Right lobe of liver (tissue), 6 donors: ENCODE measurements at regions not wholly inside any gene's neighbourhood (a gene's known extent, or its start where the extent isn't known, plus 50 kb on each side); places are given as distances from the start of the nearest gene placed in this dataset.

ENCODE experiments used
- ATAC-seq, 4 donors: fragments of 200-7000 bp; cut with Tn5 transposase; one replicate each; pipeline ENCODE4 v1.9.1; 2020; ENCODE audit warnings: mild to moderate bottlenecking in 4 of 4, moderate library complexity in 4 of 4
- DNase-seq, 3 donors: peaks; one replicate each; pipeline ENCODE4 v3.0.0-alpha.2; 2020
- H3K27ac ChIP-seq, 3 donors: fragments of 200-600 bp; one replicate each; pipeline ENCODE4 v1.8.0; 2022
- H3K27me3 ChIP-seq, 2 donors: fragments of 200-600 bp; one replicate each; pipeline ENCODE4 v1.8.0; 2022
- H3K36me3 ChIP-seq, 4 donors: fragments of 200-600 bp; sonication (generic) in 1 of 4; one replicate each; pipeline versions ENCODE4 v1.5.1 to v1.8.0; 2017 to 2022; ENCODE audit warnings: control low read depth in 1 of 4
- H3K4me1 ChIP-seq, 4 donors: fragments of 200-600 bp; sonication (generic) in 1 of 4; one replicate each; pipeline versions ENCODE4 v1.5.1 to v1.8.0; 2017 to 2022; ENCODE audit warnings: control low read depth in 1 of 4
- H3K4me3 ChIP-seq, 3 donors: fragments of 200-600 bp; one replicate each; pipeline ENCODE4 v1.8.0; 2022
- H3K9me3 ChIP-seq, 4 donors: fragments of 200-600 bp; sonication (generic) in 1 of 4; one replicate each; pipeline versions ENCODE4 v1.5.1 to v1.8.0; 2017 to 2022; ENCODE audit warnings: control low read depth in 1 of 4
- POLR2A ChIP-seq: fragments of 450-650 bp; IDR thresholded peaks from one replicate; pipeline ENCODE4 v1.6.1; 2017; ENCODE audit warnings: antibody characterized with exemption, mild to moderate bottlenecking
- WGBS: methylation state at CpG from one replicate; pipeline ENCODE4 v1.1.6; 2018; ENCODE audit warnings: low coverage, low lambda C conversion rate; ENCODE audit not compliant: insufficient coverage; ENCODE audit errors: missing lambda C conversion rate; 5-methylcytosine and 5-hydroxymethylcytosine counted together
- intact Hi-C, 2 donors: fragments of 100-400 bp; cut with DNase I; formaldehyde crosslinking; loops; one replicate each; pipeline versions ENCODE4 v1.11.2 to v1.14.1; 2022
- TF ChIP-seq, protein P1 (sequence below), 4 donors: fragments of 200-600 bp in 3 of 4; fragments of 450-650 bp in 1 of 4; IDR thresholded peaks; one replicate each; pipeline versions ENCODE4 v1.5.1 to v1.8.0; 2016 to 2022; ENCODE audit warnings: antibody characterized with exemption in 4 of 4, mild to moderate bottlenecking in 2 of 4
- donor health status: DM: no; HTN: yes; CAD: no.
- donor health status: DM: no; HTN: no; CAD: no.
- donor health status: DM: no; HTN: no; CAD: no.
- donor health status: DM: no; HTN: yes; CAD: no.
- donor health status: DM: no; HTN: yes; CAD: no.

DNA sequence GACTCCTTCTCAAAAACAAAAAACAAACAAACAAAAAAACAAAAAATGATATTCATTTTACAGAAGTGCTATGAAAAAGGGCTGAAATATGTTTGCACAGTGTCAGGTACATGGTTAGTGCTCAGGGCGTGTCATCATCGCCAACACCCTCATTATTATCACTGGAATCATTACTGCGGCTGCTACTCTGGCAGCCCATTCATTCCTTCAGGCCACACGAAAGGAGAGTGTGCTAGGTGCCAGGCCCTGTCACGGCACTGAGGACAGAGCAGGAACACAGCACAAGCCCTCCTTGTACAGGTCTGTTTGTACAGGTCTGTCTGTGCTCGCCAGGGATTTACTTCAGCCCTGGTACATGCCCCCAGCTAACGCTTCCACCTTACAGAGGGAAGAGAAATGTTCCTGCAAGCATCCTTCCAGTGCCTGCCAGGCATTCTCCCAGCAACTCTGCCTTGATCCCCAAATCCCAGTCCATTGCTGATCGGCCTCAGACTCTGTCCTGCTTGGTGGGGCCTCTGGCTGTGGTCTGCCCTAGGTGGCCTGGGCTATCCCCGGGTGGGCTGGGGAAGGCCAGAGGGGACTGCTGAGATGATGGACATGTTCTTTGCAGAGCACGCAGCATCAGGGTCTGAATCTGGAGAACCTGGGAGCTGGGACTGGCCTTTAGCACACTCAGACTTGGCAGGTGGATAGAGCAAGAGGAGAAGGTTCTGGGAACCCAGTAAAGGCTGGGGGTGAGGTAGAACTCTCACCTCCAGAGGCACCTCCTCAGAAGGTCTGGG is 210.7 kb downstream of the URI1 start:
- DNase-seq (no peak), ATAC-seq (no peak)
- 73% methylated on average over 6 of the region's 10 CpGs for WGBS
- no peak for TF ChIP-seq POLR2A
- TF ChIP-seq, protein P1, sequence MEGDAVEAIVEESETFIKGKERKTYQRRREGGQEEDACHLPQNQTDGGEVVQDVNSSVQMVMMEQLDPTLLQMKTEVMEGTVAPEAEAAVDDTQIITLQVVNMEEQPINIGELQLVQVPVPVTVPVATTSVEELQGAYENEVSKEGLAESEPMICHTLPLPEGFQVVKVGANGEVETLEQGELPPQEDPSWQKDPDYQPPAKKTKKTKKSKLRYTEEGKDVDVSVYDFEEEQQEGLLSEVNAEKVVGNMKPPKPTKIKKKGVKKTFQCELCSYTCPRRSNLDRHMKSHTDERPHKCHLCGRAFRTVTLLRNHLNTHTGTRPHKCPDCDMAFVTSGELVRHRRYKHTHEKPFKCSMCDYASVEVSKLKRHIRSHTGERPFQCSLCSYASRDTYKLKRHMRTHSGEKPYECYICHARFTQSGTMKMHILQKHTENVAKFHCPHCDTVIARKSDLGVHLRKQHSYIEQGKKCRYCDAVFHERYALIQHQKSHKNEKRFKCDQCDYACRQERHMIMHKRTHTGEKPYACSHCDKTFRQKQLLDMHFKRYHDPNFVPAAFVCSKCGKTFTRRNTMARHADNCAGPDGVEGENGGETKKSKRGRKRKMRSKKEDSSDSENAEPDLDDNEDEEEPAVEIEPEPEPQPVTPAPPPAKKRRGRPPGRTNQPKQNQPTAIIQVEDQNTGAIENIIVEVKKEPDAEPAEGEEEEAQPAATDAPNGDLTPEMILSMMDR (IDR thresholded peaks at IDR 0.05), result no peak
- intact Hi-C loops, result no loop called here
- H3K27ac ChIP-seq, result no peak overlapping the region
- no peaks in the 10 kb centered on the region for H3K36me3 ChIP-seq
- no peaks in the 10 kb centered on the region for H3K4me1 ChIP-seq
- H3K4me3 ChIP-seq, result no peak overlapping the region
- H3K27me3 ChIP-seq, result no peaks in the 10 kb centered on the region
- no peaks in the 10 kb centered on the region for H3K9me3 ChIP-seq

DNA sequence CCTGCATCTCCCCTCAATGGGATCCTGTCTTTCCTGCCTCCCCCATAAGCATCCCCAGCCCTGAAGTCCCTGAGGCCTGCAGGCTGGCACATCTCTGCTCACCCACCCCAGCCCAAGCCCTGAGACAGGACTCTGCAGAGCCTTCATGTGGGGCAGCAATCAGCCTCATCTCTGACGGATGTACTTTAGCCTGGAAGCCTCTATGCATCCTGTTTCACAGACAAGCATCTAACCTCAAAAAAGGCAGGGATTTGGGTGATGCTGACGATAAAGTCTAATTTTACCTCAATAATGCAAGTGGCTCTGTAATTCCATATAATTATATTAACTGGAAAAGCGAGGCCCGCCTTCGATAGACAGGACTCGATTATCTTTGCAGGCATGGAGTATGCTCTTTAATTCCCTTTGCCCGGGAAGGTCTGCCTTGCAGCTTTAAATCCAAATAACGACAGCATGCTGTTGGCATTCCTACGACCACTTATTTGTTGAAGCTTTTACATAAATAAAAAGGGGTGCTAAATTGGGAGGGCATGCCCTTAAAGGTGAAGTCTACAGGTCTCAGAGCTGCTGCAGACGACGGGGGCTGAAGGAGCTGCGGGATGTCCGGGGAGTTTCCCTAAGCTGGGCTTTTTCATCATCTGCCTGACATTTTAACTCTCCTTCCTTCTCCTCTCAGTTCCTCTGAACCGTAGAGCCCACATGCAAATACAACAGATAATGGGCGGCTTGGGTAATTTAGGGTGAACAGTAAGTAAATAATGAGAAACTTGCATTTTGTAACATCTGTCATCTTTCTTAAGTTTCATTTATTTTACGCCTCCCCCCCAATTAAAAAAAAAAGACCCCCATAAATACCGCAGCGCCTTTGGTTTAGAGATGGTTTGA is 211.5 kb downstream of the URI1 start:
- no peaks in the 10 kb centered on the region for H3K9me3 ChIP-seq
- intact Hi-C loops, result no loop called here
- H3K4me1 ChIP-seq, result no peaks in the 10 kb centered on the region
- H3K4me3 ChIP-seq, result no peak overlapping the region
- H3K27me3 ChIP-seq, result no peaks in the 10 kb centered on the region
- no peak for DNase-seq
- no peak for TF ChIP-seq POLR2A
- TF ChIP-seq, protein P1 (IDR thresholded peaks at IDR 0.05), result no peak
- no peaks in the 10 kb centered on the region for H3K36me3 ChIP-seq
- ATAC-seq, result no peak
- no peak overlapping the region for H3K27ac ChIP-seq
- 44% methylated on average over 18 of the region's 18 CpGs for WGBS

DNA sequence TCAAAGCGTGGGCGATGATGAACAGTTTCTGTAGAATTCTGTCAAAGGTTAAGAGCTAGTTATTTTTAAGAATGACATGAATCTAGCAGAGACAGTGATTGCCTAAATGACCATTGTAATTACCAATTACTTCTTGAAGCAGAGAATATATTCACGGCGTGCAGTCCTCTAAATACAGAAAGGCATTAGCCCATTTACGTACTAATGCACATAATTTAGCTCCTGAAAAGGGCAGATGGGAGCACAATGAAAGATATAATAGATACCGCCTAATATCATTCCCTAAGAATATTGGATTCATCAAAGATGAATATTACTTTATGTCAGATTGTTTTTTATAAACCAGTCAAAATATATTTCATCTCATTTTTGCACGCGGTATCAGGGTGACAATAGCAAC is 212.4 kb downstream of the URI1 start:
- Histone ChIP-seq H3K27ac (no peak overlapping the region), H3K4me1 (no peaks in the 10 kb centered on the region), H3K4me3 (no peak overlapping the region), H3K36me3 (no peaks in the 10 kb centered on the region), H3K27me3 (no peaks in the 10 kb centered on the region), H3K9me3 (no peaks in the 10 kb centered on the region)
- TF ChIP-seq POLR2A, result no peak
- TF ChIP-seq, protein P1 (IDR thresholded peaks at IDR 0.05), result no peak
- no peak for ATAC-seq
- DNase-seq, result no peak
- intact Hi-C loops, result no loop called here
- WGBS, result 55% methylated on average over 8 of the region's 8 CpGs

DNA sequence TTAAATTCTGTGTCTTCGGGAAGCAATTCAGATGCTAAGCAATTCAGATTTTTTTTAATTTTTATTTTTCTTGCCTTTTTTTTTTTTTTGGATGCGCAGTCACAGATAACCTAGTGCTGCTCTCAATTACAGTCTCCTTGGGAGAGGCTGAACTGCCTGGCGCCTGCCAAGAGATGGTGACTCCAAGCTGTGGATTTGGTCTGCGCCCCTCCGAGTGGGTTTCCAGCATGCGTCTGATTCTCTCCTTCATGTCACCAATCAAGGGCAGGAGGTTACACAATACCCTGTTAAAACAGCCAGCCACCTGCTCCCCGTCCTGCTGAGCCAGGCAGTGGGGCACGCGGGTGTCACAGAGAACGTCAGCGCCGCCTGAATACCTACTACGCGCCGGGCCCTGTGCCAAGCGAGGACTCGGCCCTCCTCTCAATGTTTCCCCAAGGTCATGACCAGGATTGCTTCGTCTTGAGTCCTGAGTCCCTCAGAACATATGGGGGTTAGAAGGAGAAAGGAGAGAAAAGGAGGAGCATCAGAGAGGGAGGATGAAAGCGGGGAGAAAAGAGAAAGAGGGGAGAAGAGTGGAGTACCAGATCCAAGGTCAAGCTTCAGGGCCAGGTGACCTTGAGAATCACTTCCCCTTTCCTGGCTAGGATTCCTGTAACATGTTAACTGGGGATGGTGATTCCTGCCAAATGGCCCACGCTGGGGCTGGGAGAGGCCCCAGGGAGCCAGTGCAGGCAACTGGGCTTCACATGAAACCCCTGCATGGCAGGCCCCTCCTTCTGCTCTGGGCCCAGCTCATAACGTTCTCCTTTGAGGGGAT is 213.6 kb downstream of the URI1 start:
- no peaks in the 10 kb centered on the region for H3K36me3 ChIP-seq
- H3K9me3 ChIP-seq, result no peaks in the 10 kb centered on the region
- no peak overlapping the region for H3K4me3 ChIP-seq
- DNase-seq (no peak), ATAC-seq (no peak)
- intact Hi-C loops, result no loop called here
- H3K27me3 ChIP-seq, result no peaks in the 10 kb centered on the region
- WGBS, result 53% methylated on average over 14 of the region's 21 CpGs
- TF ChIP-seq, protein P1 (IDR thresholded peaks at IDR 0.05), result no peak
- TF ChIP-seq POLR2A, result no peak
- H3K4me1 ChIP-seq, result no peaks in the 10 kb centered on the region
- H3K27ac ChIP-seq, result no peak overlapping the region
